Left lobe of liver (tissue), 2 donors: ENCODE measurements at regions not wholly inside any gene's neighbourhood (a gene's known extent, or its start where the extent isn't known, plus 50 kb on each side); places are given as distances from the start of the nearest gene placed in this dataset.

Experiments
- ATAC-seq: fragments of 200-7000 bp; cut with Tn5 transposase; one replicate; pipeline ENCODE4 v1.9.1; 2020; ENCODE audit warnings: mild to moderate bottlenecking, moderate library complexity
- DNase-seq: peaks from one replicate; pipeline ENCODE4 v3.0.0-alpha.2; 2020; ENCODE audit warnings: low spot score
- donor health status: DM: no; HTN: no; CAD: no; lungs with moderate emphysema.
- donor health status: DM: no; HTN: yes; CAD: no.

GRCh38 chr3:152096280-152096906 lies 172.3 kb upstream of the MBNL1 start:
- DNase-seq, result no peak
- ATAC-seq, result no peak

- no peak for ATAC-seq
- DNase-seq, result no peak
These were observed 171.6 kb upstream of the MBNL1 start for GRCh38 chr3:152097120-152097519.

GRCh38 chr3:152097770-152098169 lies 171.0 kb upstream of the MBNL1 start:
- ATAC-seq (no peak), DNase-seq (no peak)

GRCh38 chr3:152100491-152101132 lies 168.1 kb upstream of the MBNL1 start:
- DNase-seq (no peak), ATAC-seq (no peak)

GRCh38 chr3:152102410-152102809 lies 166.3 kb upstream of the MBNL1 start:
- no peak for ATAC-seq
- DNase-seq, result no peak

- DNase-seq (no peak), ATAC-seq (no peak)
These were observed 165.5 kb upstream of the MBNL1 start for GRCh38 chr3:152103257-152103656.

- ATAC-seq (no peak), DNase-seq (no peak)
These were observed 163.8 kb upstream of the MBNL1 start for GRCh38 chr3:152104847-152105415.

GRCh38 chr3:152105446-152105845 lies 163.3 kb upstream of the MBNL1 start:
- no peak for DNase-seq
- ATAC-seq, result no peak

- DNase-seq (no peak), ATAC-seq (no peak)
These were observed 159.7 kb upstream of the MBNL1 start for GRCh38 chr3:152109038-152109437.

- no peak for ATAC-seq
- no peak for DNase-seq
These were observed 155.3 kb upstream of the MBNL1 start for GRCh38 chr3:152113413-152113812.

- no peak for DNase-seq
- no peak for ATAC-seq
These were observed 154.6 kb upstream of the MBNL1 start for GRCh38 chr3:152113992-152114651.

GRCh38 chr3:152120601-152121269 lies 148.0 kb upstream of the MBNL1 start:
- DNase-seq, result no peak
- no peak for ATAC-seq

- no peak for ATAC-seq
- DNase-seq, result no peak
These were observed 147.5 kb upstream of the MBNL1 start for GRCh38 chr3:152121270-152121636.

GRCh38 chr3:152122851-152123250 lies 145.9 kb upstream of the MBNL1 start:
- ATAC-seq, result no peak
- DNase-seq, result no peak

- DNase-seq (no peak), ATAC-seq (no peak)
These were observed 145.3 kb upstream of the MBNL1 start for GRCh38 chr3:152123457-152123856.

- DNase-seq (no peak), ATAC-seq (no peak)
These were observed 142.5 kb upstream of the MBNL1 start for GRCh38 chr3:152126260-152126659.

GRCh38 chr3:152127058-152127457 lies 141.7 kb upstream of the MBNL1 start:
- ATAC-seq (no peak), DNase-seq (no peak)

GRCh38 chr3:152128356-152128755 lies 140.4 kb upstream of the MBNL1 start:
- DNase-seq (no peak), ATAC-seq (no peak)

- ATAC-seq, result no peak
These were observed 129.1 kb upstream of the MBNL1 start for GRCh38 chr3:152139651-152140050.

GRCh38 chr3:152146461-152146860 lies 122.3 kb upstream of the MBNL1 start:
- no peak for ATAC-seq
- DNase-seq, result no peak

More at GRCh38 chr3:152139651-152140050, 129.1 kb upstream of the MBNL1 start:
- DNase-seq, result no peak

- no peak for ATAC-seq
These were observed 121.0 kb upstream of the MBNL1 start for GRCh38 chr3:152147748-152148147.

GRCh38 chr3:152148579-152148978 lies 120.2 kb upstream of the MBNL1 start:
- ATAC-seq (no peak), DNase-seq (no peak)

More at GRCh38 chr3:152147748-152148147, 121.0 kb upstream of the MBNL1 start:
- DNase-seq, result no peak
